NCI-H1105 (cell line): ENCODE measurements at regions not wholly inside any gene's neighbourhood (a gene's known extent, or its start where the extent isn't known, plus 50 kb on each side); places are given as distances from the start of the nearest gene placed in this dataset.
A peak's percentile ranks its signal among the peaks of the same experiment; 100 is the strongest.
"Not testable (repeated sequence)": the region's sequence is repeated elsewhere in the genome, so short reads cannot be mapped to it uniquely, and the experiment has no call there.

Experiments used
- DNase-seq: peaks from one replicate; lab custom pipeline; 2025; lab: John Stamatoyannopoulos, UW

GRCh38 chr3:59254433-59254832, 204.6 kb upstream of the CFAP20DC start:
- DNase-seq: no peak

GRCh38 chr3:59253523-59253922, 203.7 kb upstream of the CFAP20DC start:
- DNase-seq: no peak

GRCh38 chr3:59251869-59252268, 202.0 kb upstream of the CFAP20DC start:
- no peak for DNase-seq

GRCh38 chr3:59250600-59250999, 200.8 kb upstream of the CFAP20DC start:
- no peak for DNase-seq

GRCh38 chr3:59249698-59250361, 200.0 kb upstream of the CFAP20DC start:
- DNase-seq: no peak

- no peak for DNase-seq
Measured at GRCh38 chr3:59249004-59249403, 199.2 kb upstream of the CFAP20DC start.

GRCh38 chr3:59247402-59247841, 197.6 kb upstream of the CFAP20DC start:
- DNase-seq: no peak

- DNase-seq: no peak
Measured at GRCh38 chr3:59246719-59247401, 197.0 kb upstream of the CFAP20DC start.

- DNase-seq: no peak
Measured at GRCh38 chr3:59245859-59246501, 196.2 kb upstream of the CFAP20DC start.

GRCh38 chr3:59245300-59245858, 195.6 kb upstream of the CFAP20DC start:
- DNase-seq: no peak

- DNase-seq: no peak
Measured at GRCh38 chr3:59244343-59244742, 194.5 kb upstream of the CFAP20DC start.

- no peak for DNase-seq
Measured at GRCh38 chr3:59243476-59243875, 193.7 kb upstream of the CFAP20DC start.

- no peak for DNase-seq
Measured at GRCh38 chr3:59240666-59241255, 190.9 kb upstream of the CFAP20DC start.

- no peak for DNase-seq
Measured at GRCh38 chr3:59237121-59237520, 187.3 kb upstream of the CFAP20DC start.

- DNase-seq: no peak
Measured at GRCh38 chr3:59235634-59236012, 185.8 kb upstream of the CFAP20DC start.

- DNase-seq: no peak
Measured at GRCh38 chr3:59234884-59235633, 185.2 kb upstream of the CFAP20DC start.

- DNase-seq: not testable (repeated sequence)
Measured at GRCh38 chr3:59230379-59230778, 180.6 kb upstream of the CFAP20DC start.

- no peak for DNase-seq
Measured at GRCh38 chr3:59213860-59214259, 164.0 kb upstream of the CFAP20DC start.

- peak; percentile 9 for DNase-seq
Measured at GRCh38 chr3:59212128-59212779, 162.4 kb upstream of the CFAP20DC start.

- DNase-seq: no peak
Measured at GRCh38 chr3:59210260-59210659, 160.4 kb upstream of the CFAP20DC start.

- no peak for DNase-seq
Measured at GRCh38 chr3:59192473-59192872, 142.6 kb upstream of the CFAP20DC start.
